ENCODE measurements at regions not wholly inside any gene's neighbourhood (a gene's known extent, or its start where the extent isn't known, plus 50 kb on each side); places are given as distances from the start of the nearest gene placed in this dataset.

GRCh38 chr13:74040200-74040599 lies 94.0 kb downstream of the KLF12 start:
- Histone ChIP-seq H3K36me3 (no peaks in the 10 kb centered on the region), H3K9me3 (no peaks in the 10 kb centered on the region)
- DNase-seq (ENCODE audit: low spot score) = no peak

DNA sequence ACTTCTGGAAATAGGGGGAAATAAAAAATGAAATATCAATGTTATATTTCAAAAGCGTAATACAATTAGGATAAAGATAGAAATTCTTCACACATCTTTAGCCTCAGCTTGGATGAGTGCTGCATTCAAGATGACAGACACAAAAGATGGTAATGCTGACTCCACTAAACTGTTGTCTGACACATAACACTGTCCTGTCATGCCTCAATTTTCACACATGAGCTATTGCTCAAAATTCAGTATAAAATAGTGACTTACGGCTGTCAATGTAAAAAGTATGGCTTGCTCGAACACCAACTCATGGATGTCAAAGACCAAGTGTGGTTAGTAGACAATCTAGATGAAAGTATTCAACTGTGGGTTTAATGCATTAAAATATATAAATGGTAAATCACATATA lies 94.5 kb downstream of the KLF12 start:
- no peaks in the 10 kb centered on the region for H3K36me3 ChIP-seq
- H3K27me3 ChIP-seq = no peaks in the 10 kb centered on the region
- TF ChIP-seq, protein P1, sequence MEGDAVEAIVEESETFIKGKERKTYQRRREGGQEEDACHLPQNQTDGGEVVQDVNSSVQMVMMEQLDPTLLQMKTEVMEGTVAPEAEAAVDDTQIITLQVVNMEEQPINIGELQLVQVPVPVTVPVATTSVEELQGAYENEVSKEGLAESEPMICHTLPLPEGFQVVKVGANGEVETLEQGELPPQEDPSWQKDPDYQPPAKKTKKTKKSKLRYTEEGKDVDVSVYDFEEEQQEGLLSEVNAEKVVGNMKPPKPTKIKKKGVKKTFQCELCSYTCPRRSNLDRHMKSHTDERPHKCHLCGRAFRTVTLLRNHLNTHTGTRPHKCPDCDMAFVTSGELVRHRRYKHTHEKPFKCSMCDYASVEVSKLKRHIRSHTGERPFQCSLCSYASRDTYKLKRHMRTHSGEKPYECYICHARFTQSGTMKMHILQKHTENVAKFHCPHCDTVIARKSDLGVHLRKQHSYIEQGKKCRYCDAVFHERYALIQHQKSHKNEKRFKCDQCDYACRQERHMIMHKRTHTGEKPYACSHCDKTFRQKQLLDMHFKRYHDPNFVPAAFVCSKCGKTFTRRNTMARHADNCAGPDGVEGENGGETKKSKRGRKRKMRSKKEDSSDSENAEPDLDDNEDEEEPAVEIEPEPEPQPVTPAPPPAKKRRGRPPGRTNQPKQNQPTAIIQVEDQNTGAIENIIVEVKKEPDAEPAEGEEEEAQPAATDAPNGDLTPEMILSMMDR (IDR thresholded peaks at IDR 0.05) = no peak
- no peak overlapping the region for H3K27ac ChIP-seq
- no peak overlapping the region for H3K4me3 ChIP-seq
- H3K9me3 ChIP-seq = no peaks in the 10 kb centered on the region
- H3K4me1 ChIP-seq = peaks cover 2 to 17% of the 10 kb centered on the region in 2 donors
- no peak for DNase-seq (ENCODE audit: low spot score)

More at GRCh38 chr13:74040200-74040599, 94.0 kb downstream of the KLF12 start:
- Histone ChIP-seq H3K27me3 (no peaks in the 10 kb centered on the region), H3K27ac (no peak overlapping the region), H3K4me3 (no peak overlapping the region), H3K4me1 (peaks cover 2 to 17% of the 10 kb centered on the region in 2 donors)
- TF ChIP-seq, protein P1 (IDR thresholded peaks at IDR 0.05) = peak; percentile 26 to 68

GRCh38 chr13:74039154-74039553 lies 95.0 kb downstream of the KLF12 start:
- H3K27me3 ChIP-seq = no peaks in the 10 kb centered on the region
- no peak overlapping the region for H3K4me3 ChIP-seq
- no peaks in the 10 kb centered on the region for H3K9me3 ChIP-seq
- H3K27ac ChIP-seq = no peak overlapping the region
- no peaks in the 10 kb centered on the region for H3K36me3 ChIP-seq
- H3K4me1 ChIP-seq = peaks cover 2 to 17% of the 10 kb centered on the region in 2 donors
- TF ChIP-seq, protein P1 (IDR thresholded peaks at IDR 0.05) = no peak
- DNase-seq (ENCODE audit: low spot score) = no peak

- Histone ChIP-seq H3K9me3 (no peaks in the 10 kb centered on the region), H3K4me1 (peaks cover 2 to 17% of the 10 kb centered on the region in 2 donors), H3K36me3 (no peaks in the 10 kb centered on the region), H3K4me3 (no peak overlapping the region), H3K27me3 (no peaks in the 10 kb centered on the region), H3K27ac (no peak overlapping the region)
- TF ChIP-seq, protein P1 (IDR thresholded peaks at IDR 0.05) = no peak
- DNase-seq (ENCODE audit: low spot score) = no peak
These were observed 96.4 kb downstream of the KLF12 start for GRCh38 chr13:74037762-74038161.

DNA sequence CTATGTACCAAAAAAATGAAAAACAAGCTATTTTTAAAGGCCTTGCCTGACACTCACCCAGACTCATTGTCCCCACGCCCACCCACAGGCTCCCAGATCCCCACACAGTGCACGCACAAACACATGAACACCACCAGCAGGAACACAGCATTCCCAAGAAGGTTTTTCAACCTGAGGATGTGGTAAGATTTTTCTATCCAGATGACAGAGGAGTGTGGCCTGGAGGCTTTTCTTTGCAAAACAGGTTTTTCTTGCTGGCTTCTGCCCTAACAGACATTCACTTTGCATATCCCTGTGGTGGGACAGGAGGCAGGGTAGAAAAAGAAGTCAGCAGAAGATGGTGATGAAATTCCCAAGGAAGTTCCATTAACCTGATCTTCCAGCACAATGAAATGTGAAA lies 97.8 kb downstream of the KLF12 start:
- Histone ChIP-seq H3K36me3 (no peaks in the 10 kb centered on the region), H3K27ac (no peak overlapping the region), H3K4me1 (peaks cover 2 to 14% of the 10 kb centered on the region in 2 donors), H3K4me3 (no peak overlapping the region), H3K27me3 (no peaks in the 10 kb centered on the region), H3K9me3 (no peaks in the 10 kb centered on the region)
- TF ChIP-seq, protein P1 (IDR thresholded peaks at IDR 0.05) = no peak
- no peak for DNase-seq (ENCODE audit: low spot score)

GRCh38 chr13:74035896-74036295 lies 98.3 kb downstream of the KLF12 start:
- Histone ChIP-seq H3K9me3 (no peaks in the 10 kb centered on the region), H3K27me3 (no peaks in the 10 kb centered on the region), H3K27ac (no peak overlapping the region), H3K36me3 (no peaks in the 10 kb centered on the region), H3K4me3 (no peak overlapping the region), H3K4me1 (peaks cover 2 to 10% of the 10 kb centered on the region in 2 donors)
- no peak for DNase-seq (ENCODE audit: low spot score)
- TF ChIP-seq, protein P1 (IDR thresholded peaks at IDR 0.05) = no peak

Measured in right atrium auricular region (tissue), 2 donors.